Naive thymus-derived CD4-positive, alpha-beta T cell (primary cell): ENCODE measurements at regions not wholly inside any gene's neighbourhood (a gene's known extent, or its start where the extent isn't known, plus 50 kb on each side); places are given as distances from the start of the nearest gene placed in this dataset.

Experiments
- ATAC-seq: fragments of 150-1000 bp; cut with Tn5 transposase; 2 replicates; pipeline ENCODE4 v1.10.0; 2021; ENCODE audit warnings: mild to moderate bottlenecking, moderate library complexity
- CTCF ChIA-PET: fragments of 350-600 bp; sonication (Branson Sonifier 250); formaldehyde crosslinking; loops from one replicate; lab custom pipeline; 2021; ENCODE audit warnings: antibody characterized with exemption; lab: Charles Lee
- POLR2A ChIA-PET: fragments of 350-600 bp; sonication (Branson Sonifier 250); formaldehyde crosslinking; loops from one replicate; lab custom pipeline; 2021; ENCODE audit warnings: antibody characterized with exemption, inconsistent platforms; lab: Charles Lee
- DNase-seq, 9 donors: peaks; one replicate each; pipeline versions ENCODE4 v3.0.0 to v3.0.0-alpha.2; 2020 to 2022; ENCODE audit warnings: mixed read lengths in 1 of 9
- H3K27ac ChIP-seq: one replicate; pipeline ENCODE4 v1.7.0; 2013; ENCODE audit warnings: mild to moderate bottlenecking, low read depth, low read length, moderate library complexity
- H3K27me3 ChIP-seq, 2 donors: one replicate each; pipeline ENCODE4 v1.7.0; 2013; ENCODE audit warnings: low read length in 2 of 2, mild to moderate bottlenecking in 2 of 2, moderate library complexity in 2 of 2; ENCODE audit not compliant: control insufficient read depth in 2 of 2, insufficient read depth in 2 of 2
- H3K36me3 ChIP-seq, 3 experiments: 1 replicate in 2 of 3; 2 replicates in 1 of 3; pipeline ENCODE4 v1.7.0; 2013; ENCODE audit warnings: low read length in 3 of 3, mild to moderate bottlenecking in 3 of 3, moderate library complexity in 1 of 3; ENCODE audit not compliant: insufficient read depth in 3 of 3, control insufficient read depth in 2 of 3
- H3K4me1 ChIP-seq, 2 donors: one replicate each; pipeline ENCODE4 v1.7.0; 2013; ENCODE audit warnings: low read length in 2 of 2, mild to moderate bottlenecking in 2 of 2, moderate library complexity in 1 of 2; ENCODE audit not compliant: control insufficient read depth in 2 of 2, insufficient read depth in 2 of 2
- H3K4me3 ChIP-seq: 2 replicates; pipeline ENCODE4 v1.7.0; 2013; ENCODE audit warnings: mild to moderate bottlenecking, low read length
- H3K9me3 ChIP-seq, 3 experiments: 1 replicate in 2 of 3; 2 replicates in 1 of 3; pipeline ENCODE4 v1.7.0; 2013; ENCODE audit warnings: low read length in 3 of 3; ENCODE audit not compliant: control insufficient read depth in 2 of 3
- H3K27ac Mint-ChIP-seq, 9 donors: one replicate each; pipeline ENCODE4 v1.8.0; 2020 to 2022; ENCODE audit warnings: mixed read lengths in 9 of 9, mild to moderate bottlenecking in 8 of 9, moderate library complexity in 5 of 9, inconsistent platforms in 2 of 9
- H3K27me3 Mint-ChIP-seq, 5 donors: one replicate each; pipeline ENCODE4 v1.8.0; 2021 to 2022; ENCODE audit warnings: mixed read lengths in 5 of 5, mild to moderate bottlenecking in 1 of 5
- H3K36me3 Mint-ChIP-seq, 5 donors: one replicate each; pipeline ENCODE4 v1.8.0; 2020 to 2022; ENCODE audit warnings: mixed read lengths in 5 of 5, mild to moderate bottlenecking in 3 of 5, inconsistent platforms in 1 of 5
- H3K4me1 Mint-ChIP-seq, 7 donors: one replicate each; pipeline ENCODE4 v1.8.0; 2020 to 2022; ENCODE audit warnings: mixed read lengths in 7 of 7, mild to moderate bottlenecking in 3 of 7, inconsistent platforms in 1 of 7
- H3K4me3 Mint-ChIP-seq, 10 donors: one replicate each; pipeline ENCODE4 v1.8.0; 2020 to 2022; ENCODE audit warnings: mild to moderate bottlenecking in 10 of 10, mixed read lengths in 10 of 10, moderate library complexity in 6 of 10, inconsistent platforms in 2 of 10
- H3K9me3 Mint-ChIP-seq, 11 donors: one replicate each; pipeline ENCODE4 v1.8.0; 2020 to 2022; ENCODE audit warnings: mixed read lengths in 11 of 11, mild to moderate bottlenecking in 4 of 11, inconsistent platforms in 1 of 11, moderate library complexity in 1 of 11
- intact Hi-C, 2 donors: fragments of 100-400 bp; cut with micrococcal nuclease; formaldehyde crosslinking; loops; one replicate each; pipeline ENCODE4 v1.15.1; 2023

DNA sequence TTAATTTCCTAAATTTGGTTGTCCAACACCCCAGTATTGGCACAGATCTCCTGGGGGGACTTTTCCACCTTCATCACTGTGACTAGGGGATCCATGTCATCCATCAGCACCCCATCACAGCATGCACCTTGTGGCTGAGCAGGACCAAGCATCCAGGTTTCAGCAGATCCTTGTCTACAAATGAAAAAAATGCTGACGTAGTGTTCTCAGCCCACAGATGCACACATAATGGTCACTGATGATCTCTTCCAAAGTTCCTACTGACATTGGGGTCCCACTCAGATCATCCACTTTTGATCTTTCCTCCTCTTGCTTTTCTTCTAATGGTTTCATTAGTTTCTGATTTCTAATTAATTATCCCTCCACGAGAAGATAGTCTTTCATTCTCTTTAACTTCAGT lies 373.1 kb downstream of the TBX15 start:
- Histone ChIP-seq H3K27ac (no peak overlapping the region), H3K9me3 (peaks cover 0 to 9% (median 0%) of the 10 kb centered on the region in 3 experiments), H3K36me3 (no peaks in the 10 kb centered on the region), H3K4me1 (no peaks in the 10 kb centered on the region), H3K4me3 (no peak overlapping the region), H3K27me3 (no peaks in the 10 kb centered on the region)
- DNase-seq = no peak
- POLR2A ChIA-PET = no interaction called here
- no peak overlapping the region for H3K27ac Mint-ChIP-seq
- H3K27me3 Mint-ChIP-seq = no peaks in the 10 kb centered on the region
- CTCF ChIA-PET = no interaction called here
- no peak overlapping the region for H3K4me3 Mint-ChIP-seq
- peaks cover 0 to 63% (median 10%) of the 10 kb centered on the region in 11 donors for H3K9me3 Mint-ChIP-seq
- no peaks in the 10 kb centered on the region for H3K4me1 Mint-ChIP-seq
- intact Hi-C loops = no loop called here
- no peaks in the 10 kb centered on the region for H3K36me3 Mint-ChIP-seq
- no peak for ATAC-seq

DNA sequence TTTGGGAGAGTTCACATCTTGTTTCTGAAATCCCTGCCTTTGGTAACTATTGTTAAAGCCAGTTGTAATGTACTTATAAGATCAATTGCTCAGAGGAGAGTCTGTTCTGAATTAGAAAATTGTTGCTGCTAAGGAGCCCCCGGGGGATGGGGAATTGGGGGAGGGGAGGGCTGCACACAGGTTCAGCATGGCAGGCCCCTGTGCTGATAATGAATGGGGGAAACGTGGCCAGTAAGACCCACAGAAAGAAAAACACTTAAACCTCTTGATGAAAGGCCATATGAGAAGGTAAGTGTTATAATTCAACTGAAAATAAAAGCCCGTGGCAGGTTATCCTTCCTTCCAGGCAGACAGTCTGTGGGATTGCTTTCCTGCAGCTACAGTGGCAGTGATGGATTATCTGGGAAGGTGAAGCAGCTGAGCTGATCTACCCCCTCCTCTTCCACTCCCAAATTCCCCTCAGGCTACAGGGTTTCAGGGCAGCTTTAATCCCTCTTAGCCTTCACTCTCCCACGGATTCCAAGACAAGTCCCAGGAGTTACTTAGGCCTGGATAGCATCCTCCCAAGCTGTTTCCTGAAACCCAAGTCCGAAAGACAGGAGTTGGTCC lies 398.8 kb downstream of the TBX15 start:
- intact Hi-C loops = no loop called here
- Histone ChIP-seq H3K27ac (no peak overlapping the region), H3K9me3 (no peaks in the 10 kb centered on the region), H3K4me3 (no peak overlapping the region), H3K27me3 (no peaks in the 10 kb centered on the region), H3K4me1 (no peaks in the 10 kb centered on the region), H3K36me3 (no peaks in the 10 kb centered on the region)
- Mint-ChIP-seq H3K27ac (no peak overlapping the region), H3K36me3 (peaks cover 0 to 6% (median 0%) of the 10 kb centered on the region in 5 donors), H3K27me3 (no peaks in the 10 kb centered on the region), H3K4me3 (no peak overlapping the region), H3K4me1 (no peaks in the 10 kb centered on the region), H3K9me3 (peaks cover 2 to 24% (median 10%) of the 10 kb centered on the region in 11 donors)
- ChIA-PET POLR2A (no interaction called here), CTCF (no interaction called here)
- ATAC-seq (no peak), DNase-seq (no peak)

DNA sequence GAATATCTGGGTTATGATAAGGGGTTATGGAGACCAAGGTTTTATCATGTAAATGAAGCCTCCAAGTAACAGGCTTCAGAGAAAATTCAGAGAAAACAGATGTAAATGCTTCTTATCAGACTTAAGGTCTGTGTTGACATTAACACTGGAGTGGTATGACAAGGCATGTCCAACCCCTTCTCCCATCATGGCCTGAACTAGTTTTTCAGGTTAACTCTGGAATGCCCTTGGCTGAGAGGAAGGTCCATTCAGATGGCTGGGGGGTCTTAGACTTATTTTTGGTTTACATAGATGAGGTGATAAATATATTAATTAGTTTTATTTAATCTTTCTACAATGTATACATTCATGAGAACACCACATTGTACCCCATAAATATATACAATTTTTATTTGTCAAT lies 399.6 kb downstream of the TBX15 start:
- Mint-ChIP-seq H3K4me1 (no peaks in the 10 kb centered on the region), H3K36me3 (peaks cover 0 to 6% (median 0%) of the 10 kb centered on the region in 5 donors), H3K27ac (no peak overlapping the region), H3K27me3 (no peaks in the 10 kb centered on the region), H3K9me3 (peaks cover 2 to 24% (median 9%) of the 10 kb centered on the region in 11 donors), H3K4me3 (no peak overlapping the region)
- no peaks in the 10 kb centered on the region for H3K9me3 ChIP-seq
- ATAC-seq (no peak), DNase-seq (no peak)
- intact Hi-C loops = no loop called here
- H3K27me3 ChIP-seq = no peaks in the 10 kb centered on the region
- CTCF ChIA-PET = no interaction called here
- no peak overlapping the region for H3K4me3 ChIP-seq
- POLR2A ChIA-PET = no interaction called here
- H3K4me1 ChIP-seq = no peaks in the 10 kb centered on the region
- H3K36me3 ChIP-seq = no peaks in the 10 kb centered on the region
- no peak overlapping the region for H3K27ac ChIP-seq

DNA sequence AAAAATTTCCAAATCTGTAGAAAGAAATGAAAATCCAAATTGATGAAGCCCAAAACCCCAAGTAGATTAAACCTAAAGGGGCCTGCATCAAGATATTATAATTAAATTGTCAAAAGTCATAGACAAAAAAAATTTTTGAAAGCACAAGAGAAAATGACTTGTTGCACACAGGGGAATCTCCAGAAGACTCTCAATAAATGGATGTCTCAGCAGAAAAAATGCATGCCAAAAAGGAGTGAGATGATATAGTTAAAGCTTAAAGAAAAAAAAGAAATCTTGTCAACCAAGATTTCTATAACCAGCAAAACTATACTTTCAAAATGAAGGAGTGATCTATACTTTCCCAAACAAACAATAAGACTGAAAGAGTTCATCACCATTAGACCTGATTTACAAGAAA lies 393.2 kb upstream of the SPAG17 start:
- H3K27ac ChIP-seq = no peak overlapping the region

DNA sequence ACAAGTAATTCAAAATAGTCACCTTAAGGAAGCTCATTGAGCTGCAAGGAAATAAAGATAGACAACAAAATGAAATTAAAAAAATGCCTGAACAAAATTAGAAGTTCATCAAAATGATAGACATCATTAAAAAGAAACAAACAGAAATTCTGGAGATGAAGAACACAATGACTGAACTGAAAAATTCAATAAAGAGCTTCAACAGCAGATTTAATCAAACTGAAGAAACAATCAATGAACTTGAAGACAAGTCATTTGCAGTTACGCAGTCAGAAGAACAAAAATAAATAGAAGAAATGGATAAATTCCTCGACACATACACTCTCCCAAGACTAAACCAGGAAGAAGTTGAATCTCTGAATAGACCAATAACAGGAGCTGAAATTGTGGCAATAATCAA lies 390.0 kb upstream of the SPAG17 start:
- no peak overlapping the region for H3K27ac Mint-ChIP-seq
- no peak for ATAC-seq
- H3K9me3 Mint-ChIP-seq = peaks cover 0 to 38% (median 16%) of the 10 kb centered on the region in 11 donors

More for the DNA sequence above, 393.2 kb upstream of the SPAG17 start:
- no peak overlapping the region for H3K4me3 Mint-ChIP-seq
- peaks cover 0 to 37% (median 14%) of the 10 kb centered on the region in 11 donors for H3K9me3 Mint-ChIP-seq
- H3K27me3 ChIP-seq = no peaks in the 10 kb centered on the region
- ATAC-seq (no peak), DNase-seq (no peak)
- no peaks in the 10 kb centered on the region for H3K27me3 Mint-ChIP-seq
- H3K27ac Mint-ChIP-seq = no peak overlapping the region
- intact Hi-C loops = no loop called here
- no peaks in the 10 kb centered on the region for H3K9me3 ChIP-seq
- no peaks in the 10 kb centered on the region for H3K36me3 ChIP-seq
- ChIA-PET POLR2A (no interaction called here), CTCF (no interaction called here)
- H3K4me1 Mint-ChIP-seq = no peaks in the 10 kb centered on the region
- no peaks in the 10 kb centered on the region for H3K36me3 Mint-ChIP-seq
- no peaks in the 10 kb centered on the region for H3K4me1 ChIP-seq
- no peak overlapping the region for H3K4me3 ChIP-seq

DNA sequence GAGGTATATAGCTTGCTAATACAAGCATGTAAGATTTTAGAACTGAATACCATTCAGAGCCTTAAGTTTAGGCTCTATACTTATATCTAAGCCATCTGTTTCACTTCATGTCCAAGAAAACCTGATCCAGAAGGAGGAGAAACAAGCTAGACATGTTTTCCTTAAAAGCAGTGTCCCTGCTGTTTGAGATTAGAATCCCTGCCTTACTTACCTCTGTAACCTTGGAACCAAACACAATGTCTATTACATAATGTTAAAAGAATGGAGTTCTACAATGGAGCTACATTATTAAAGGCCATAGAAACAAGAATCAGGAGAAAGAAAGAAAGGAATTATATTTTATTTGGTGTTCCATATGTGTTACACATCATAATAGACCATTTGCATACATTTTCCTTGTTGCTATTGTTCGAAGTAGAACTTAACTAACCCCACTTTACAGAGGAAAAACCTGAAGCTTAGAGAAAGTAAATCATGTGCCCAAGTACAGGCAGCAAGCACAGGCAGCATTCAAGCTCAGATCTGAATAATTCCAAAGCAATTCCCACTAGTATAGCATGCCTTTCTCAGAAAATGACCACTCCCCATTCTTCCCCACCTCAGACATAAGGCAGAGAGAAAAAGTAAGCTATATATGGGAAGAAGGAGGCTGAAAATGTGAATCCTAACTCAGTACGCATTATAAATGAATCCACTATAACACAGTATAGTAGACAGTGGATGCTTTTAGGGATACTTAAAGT lies 380.1 kb upstream of the SPAG17 start:
- Histone ChIP-seq H3K27ac (no peak overlapping the region), H3K36me3 (no peaks in the 10 kb centered on the region), H3K4me1 (no peaks in the 10 kb centered on the region), H3K27me3 (no peaks in the 10 kb centered on the region), H3K4me3 (no peak overlapping the region), H3K9me3 (no peaks in the 10 kb centered on the region)
- H3K27me3 Mint-ChIP-seq = no peaks in the 10 kb centered on the region
- no peak overlapping the region for H3K27ac Mint-ChIP-seq
- intact Hi-C loops = no loop called here
- no peaks in the 10 kb centered on the region for H3K36me3 Mint-ChIP-seq
- ChIA-PET POLR2A (no interaction called here), CTCF (no interaction called here)
- DNase-seq (no peak), ATAC-seq (no peak)
- H3K9me3 Mint-ChIP-seq = peaks cover 0 to 14% (median 4%) of the 10 kb centered on the region in 11 donors
- H3K4me3 Mint-ChIP-seq = no peak overlapping the region
- no peaks in the 10 kb centered on the region for H3K4me1 Mint-ChIP-seq

More for the DNA sequence above, 390.0 kb upstream of the SPAG17 start:
- no peaks in the 10 kb centered on the region for H3K36me3 ChIP-seq
- no peaks in the 10 kb centered on the region for H3K4me1 Mint-ChIP-seq
- ChIA-PET CTCF (no interaction called here), POLR2A (interaction anchor here (0.6 kb wide), 1 partner anchor 112 kb away, joined by 3 read pairs; no protein-coding TSS in a partner anchor)
- no peaks in the 10 kb centered on the region for H3K27me3 ChIP-seq
- H3K9me3 ChIP-seq = no peaks in the 10 kb centered on the region
- intact Hi-C loops = no loop called here
- no peak overlapping the region for H3K27ac ChIP-seq
- H3K27me3 Mint-ChIP-seq = no peaks in the 10 kb centered on the region
- no peak for DNase-seq
- H3K36me3 Mint-ChIP-seq = no peaks in the 10 kb centered on the region
- no peaks in the 10 kb centered on the region for H3K4me1 ChIP-seq
- H3K4me3 ChIP-seq = no peak overlapping the region
- H3K4me3 Mint-ChIP-seq = no peak overlapping the region
